ENCODE measurements at regions not wholly inside any gene's neighbourhood (a gene's known extent, or its start where the extent isn't known, plus 50 kb on each side); places are given as distances from the start of the nearest gene placed in this dataset.

DNA sequence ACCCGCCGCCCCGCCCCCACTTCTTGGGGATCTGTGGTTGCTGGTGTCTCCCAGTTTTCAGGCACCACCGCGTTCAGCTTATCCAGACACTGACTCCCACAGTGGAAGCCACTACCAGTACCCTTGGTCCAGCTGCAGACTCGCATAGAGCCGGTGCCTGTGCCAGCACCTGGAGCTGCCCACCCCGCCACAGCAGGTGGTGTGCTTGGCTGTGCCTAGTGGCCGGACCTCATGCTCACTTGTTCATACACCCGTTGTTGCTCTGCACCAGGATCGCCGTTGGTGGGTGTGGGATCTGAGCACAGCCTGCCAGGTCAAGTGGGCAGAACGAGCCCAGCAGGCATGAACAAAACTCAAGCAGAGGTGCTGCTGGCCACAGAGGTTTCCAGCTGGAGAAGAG lies 673.2 kb downstream of the RERGL start:
- TF ChIP-seq, protein P1, sequence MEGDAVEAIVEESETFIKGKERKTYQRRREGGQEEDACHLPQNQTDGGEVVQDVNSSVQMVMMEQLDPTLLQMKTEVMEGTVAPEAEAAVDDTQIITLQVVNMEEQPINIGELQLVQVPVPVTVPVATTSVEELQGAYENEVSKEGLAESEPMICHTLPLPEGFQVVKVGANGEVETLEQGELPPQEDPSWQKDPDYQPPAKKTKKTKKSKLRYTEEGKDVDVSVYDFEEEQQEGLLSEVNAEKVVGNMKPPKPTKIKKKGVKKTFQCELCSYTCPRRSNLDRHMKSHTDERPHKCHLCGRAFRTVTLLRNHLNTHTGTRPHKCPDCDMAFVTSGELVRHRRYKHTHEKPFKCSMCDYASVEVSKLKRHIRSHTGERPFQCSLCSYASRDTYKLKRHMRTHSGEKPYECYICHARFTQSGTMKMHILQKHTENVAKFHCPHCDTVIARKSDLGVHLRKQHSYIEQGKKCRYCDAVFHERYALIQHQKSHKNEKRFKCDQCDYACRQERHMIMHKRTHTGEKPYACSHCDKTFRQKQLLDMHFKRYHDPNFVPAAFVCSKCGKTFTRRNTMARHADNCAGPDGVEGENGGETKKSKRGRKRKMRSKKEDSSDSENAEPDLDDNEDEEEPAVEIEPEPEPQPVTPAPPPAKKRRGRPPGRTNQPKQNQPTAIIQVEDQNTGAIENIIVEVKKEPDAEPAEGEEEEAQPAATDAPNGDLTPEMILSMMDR (IDR thresholded peaks at IDR 0.05; ENCODE audit: low read depth, low read length, poor library complexity, severe bottlenecking): no peak
- TF ChIP-seq EZH2phosphoT487 (IDR thresholded peaks at IDR 0.05; ENCODE audit: borderline replicate concordance, low read length): no peak
